ENCODE measurements at regions not wholly inside any gene's neighbourhood (a gene's known extent, or its start where the extent isn't known, plus 50 kb on each side); places are given as distances from the start of the nearest gene placed in this dataset.

DNA sequence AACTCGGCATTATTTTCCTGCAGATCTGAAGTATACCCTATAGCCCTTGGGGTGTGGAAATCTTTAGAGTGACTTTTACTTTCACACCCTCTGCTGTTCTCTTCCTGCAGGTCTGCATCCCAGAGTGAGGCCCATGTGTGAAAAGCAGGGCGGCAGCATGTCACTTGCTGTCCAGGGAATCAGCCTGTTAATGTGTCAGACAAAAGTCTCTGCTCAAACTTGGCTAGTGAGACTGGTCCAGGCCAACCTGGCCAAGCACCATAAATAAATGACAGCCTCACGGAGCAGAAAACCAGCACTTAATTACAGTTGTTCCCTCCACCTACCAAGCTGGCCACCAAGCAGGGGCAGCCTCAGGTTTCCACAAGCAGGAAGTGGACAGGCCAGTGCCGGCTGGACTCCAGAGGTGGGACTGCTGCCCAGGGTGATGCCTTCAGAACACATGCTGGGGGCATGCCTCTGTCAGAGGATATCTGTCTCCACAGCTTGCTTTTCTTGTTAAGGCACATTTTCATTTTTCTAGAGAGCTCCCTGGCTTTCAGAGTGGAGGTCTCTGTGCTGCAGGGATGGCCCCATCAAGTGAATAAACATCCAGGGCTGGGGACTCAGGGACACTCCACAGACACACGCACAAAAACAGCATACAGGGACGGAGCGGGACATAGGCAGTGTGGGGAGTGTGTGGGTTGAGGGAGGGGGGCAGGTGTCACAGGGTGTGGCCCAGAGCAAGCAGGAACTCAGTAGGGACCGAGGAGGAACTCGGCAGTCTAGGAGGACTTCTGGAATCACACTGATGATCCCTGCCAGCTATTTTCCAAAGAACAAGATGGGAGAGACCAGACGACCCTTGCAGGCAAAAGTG lies 243.8 kb upstream of the IRX1 start:
- H3K27me3 Mint-ChIP-seq (ENCODE audit: low read depth in 3 of 3): peaks cover 1% of the 10 kb centered on the region in 3 donors
- no peak for DNase-seq
- intact Hi-C loops (cut with micrococcal nuclease): no loop called here
- H3K4me3 ChIP-seq (replicated peaks in 1 of 3; ENCODE audit: low read depth in 2 of 3, low read length in 3 of 3): no peak overlapping the region
- no peak overlapping the region for H3K4me2 ChIP-seq (replicated peaks; ENCODE audit: extremely low read depth, low read length, poor library complexity, severe bottlenecking)
- H3K27me3 ChIP-seq (ENCODE audit: control insufficient read depth in 2 of 2, insufficient read depth in 2 of 2, low read length in 2 of 2): no peaks in the 10 kb centered on the region
- H3K9me3 Mint-ChIP-seq: peaks cover 1 to 31% (median 12%) of the 10 kb centered on the region in 7 donors
- H3K9ac ChIP-seq (ENCODE audit: insufficient read depth, low read length, poor library complexity, severe bottlenecking): no peak overlapping the region
- no peaks in the 10 kb centered on the region for H3K4me1 ChIP-seq (ENCODE audit: control insufficient read depth in 1 of 2, insufficient read depth in 2 of 2, low read length in 2 of 2)
- 82% methylated on average over 5 of the region's 10 CpGs for WGBS (ENCODE audit: insufficient coverage)
- no peaks in the 10 kb centered on the region for H3K4me1 Mint-ChIP-seq
- TF ChIP-seq, protein P1, sequence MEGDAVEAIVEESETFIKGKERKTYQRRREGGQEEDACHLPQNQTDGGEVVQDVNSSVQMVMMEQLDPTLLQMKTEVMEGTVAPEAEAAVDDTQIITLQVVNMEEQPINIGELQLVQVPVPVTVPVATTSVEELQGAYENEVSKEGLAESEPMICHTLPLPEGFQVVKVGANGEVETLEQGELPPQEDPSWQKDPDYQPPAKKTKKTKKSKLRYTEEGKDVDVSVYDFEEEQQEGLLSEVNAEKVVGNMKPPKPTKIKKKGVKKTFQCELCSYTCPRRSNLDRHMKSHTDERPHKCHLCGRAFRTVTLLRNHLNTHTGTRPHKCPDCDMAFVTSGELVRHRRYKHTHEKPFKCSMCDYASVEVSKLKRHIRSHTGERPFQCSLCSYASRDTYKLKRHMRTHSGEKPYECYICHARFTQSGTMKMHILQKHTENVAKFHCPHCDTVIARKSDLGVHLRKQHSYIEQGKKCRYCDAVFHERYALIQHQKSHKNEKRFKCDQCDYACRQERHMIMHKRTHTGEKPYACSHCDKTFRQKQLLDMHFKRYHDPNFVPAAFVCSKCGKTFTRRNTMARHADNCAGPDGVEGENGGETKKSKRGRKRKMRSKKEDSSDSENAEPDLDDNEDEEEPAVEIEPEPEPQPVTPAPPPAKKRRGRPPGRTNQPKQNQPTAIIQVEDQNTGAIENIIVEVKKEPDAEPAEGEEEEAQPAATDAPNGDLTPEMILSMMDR (IDR thresholded peaks at IDR 0.05): no peak
- H3K36me3 Mint-ChIP-seq: no peaks in the 10 kb centered on the region
- H3K9me3 ChIP-seq (replicated peaks in 1 of 2; ENCODE audit: control insufficient read depth in 1 of 2, insufficient read depth in 1 of 2, low read length in 2 of 2): peaks cover 4 to 8% of the 10 kb centered on the region in 2 donors
- H3K4me3 Mint-ChIP-seq: no peak overlapping the region
- no peak overlapping the region for H3K27ac ChIP-seq (ENCODE audit: low read depth in 1 of 2, low read length in 2 of 2)
- no peak overlapping the region for H3K27ac Mint-ChIP-seq
- H3K36me3 ChIP-seq (replicated peaks in 1 of 2; ENCODE audit: control insufficient read depth in 1 of 2, insufficient read depth in 2 of 2, low read length in 2 of 2): no peaks in the 10 kb centered on the region
- no peaks in the 10 kb centered on the region for H4K20me1 ChIP-seq (ENCODE audit: insufficient read depth, low read length)
- H2AFZ ChIP-seq (ENCODE audit: insufficient read depth, low read depth, low read length, poor library complexity, severe bottlenecking): no peak overlapping the region
- H3K79me2 ChIP-seq (ENCODE audit: insufficient read depth, low read length): no peaks in the 10 kb centered on the region

DNA sequence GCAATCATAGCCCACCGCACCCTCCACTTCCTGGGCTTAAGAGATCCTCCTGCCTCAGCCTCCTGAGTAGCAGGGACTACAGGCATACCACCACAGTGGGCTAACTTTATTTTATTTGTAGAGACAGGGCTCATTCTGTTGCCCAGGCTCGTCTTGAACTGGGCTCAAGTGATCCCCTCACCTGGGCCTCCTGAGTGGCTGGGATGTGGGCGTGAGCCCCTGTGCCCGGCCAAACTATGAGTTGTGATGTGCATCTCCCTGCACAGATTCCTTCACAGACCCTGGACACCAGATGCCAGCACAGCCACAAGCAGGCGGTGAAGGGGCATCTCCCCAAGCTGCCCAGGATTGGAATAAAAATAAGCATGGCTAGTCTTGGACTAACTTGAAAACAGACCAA lies 244.9 kb upstream of the IRX1 start:
- peaks cover 4 to 11% of the 10 kb centered on the region in 2 donors for H3K9me3 ChIP-seq (replicated peaks in 1 of 2; ENCODE audit: control insufficient read depth in 1 of 2, insufficient read depth in 1 of 2, low read length in 2 of 2)
- H3K36me3 ChIP-seq (replicated peaks in 1 of 2; ENCODE audit: control insufficient read depth in 1 of 2, insufficient read depth in 2 of 2, low read length in 2 of 2): no peaks in the 10 kb centered on the region
- H3K4me2 ChIP-seq (replicated peaks; ENCODE audit: extremely low read depth, low read length, poor library complexity, severe bottlenecking): no peak overlapping the region
- H3K9ac ChIP-seq (ENCODE audit: insufficient read depth, low read length, poor library complexity, severe bottlenecking): no peak overlapping the region
- Mint-ChIP-seq H3K27me3 (ENCODE audit: low read depth in 3 of 3) (peaks cover 1% of the 10 kb centered on the region in 3 donors), H3K27ac (no peak overlapping the region), H3K4me1 (no peaks in the 10 kb centered on the region), H3K36me3 (no peaks in the 10 kb centered on the region), H3K9me3 (peaks cover 1 to 31% (median 12%) of the 10 kb centered on the region in 7 donors), H3K4me3 (no peak overlapping the region)
- H3K4me1 ChIP-seq (ENCODE audit: control insufficient read depth in 1 of 2, insufficient read depth in 2 of 2, low read length in 2 of 2): no peaks in the 10 kb centered on the region
- no peaks in the 10 kb centered on the region for H3K79me2 ChIP-seq (ENCODE audit: insufficient read depth, low read length)
- intact Hi-C loops (cut with micrococcal nuclease): no loop called here
- no peak overlapping the region for H2AFZ ChIP-seq (ENCODE audit: insufficient read depth, low read depth, low read length, poor library complexity, severe bottlenecking)
- no peak overlapping the region for H3K4me3 ChIP-seq (replicated peaks in 1 of 3; ENCODE audit: low read depth in 2 of 3, low read length in 3 of 3)
- no peak for DNase-seq
- TF ChIP-seq, protein P1 (IDR thresholded peaks at IDR 0.05): no peak
- no peak overlapping the region for H3K27ac ChIP-seq (ENCODE audit: low read depth in 1 of 2, low read length in 2 of 2)
- 76% methylated on average over 2 of the region's 5 CpGs for WGBS (ENCODE audit: insufficient coverage)
- H3K27me3 ChIP-seq (ENCODE audit: control insufficient read depth in 2 of 2, insufficient read depth in 2 of 2, low read length in 2 of 2): no peaks in the 10 kb centered on the region
- no peaks in the 10 kb centered on the region for H4K20me1 ChIP-seq (ENCODE audit: insufficient read depth, low read length)
